CD14-positive monocyte (primary cell): ENCODE measurements at regions not wholly inside any gene's neighbourhood (a gene's known extent, or its start where the extent isn't known, plus 50 kb on each side); places are given as distances from the start of the nearest gene placed in this dataset.

Experiments
- DNase-seq, 3 donors: peaks; one replicate each; pipeline ENCODE4 v3.0.0-alpha.2; 2011 to 2022
- H2AFZ ChIP-seq: 2 replicates; pipeline ENCODE4 v1.6.0; 2012; ENCODE audit warnings: mild to moderate bottlenecking, low read depth, low read length, inconsistent platforms; ENCODE audit not compliant: insufficient read depth, poor library complexity, severe bottlenecking
- H3K27ac ChIP-seq, 2 donors: 1 replicate in 1 of 2; 2 replicates in 1 of 2; pipeline ENCODE4 v1.5.1; 2012 to 2013; ENCODE audit warnings: low read length in 2 of 2, control low read depth in 1 of 2, inconsistent platforms in 1 of 2, low read depth in 1 of 2, mild to moderate bottlenecking in 1 of 2
- H3K27me3 ChIP-seq, 2 donors: one replicate each; pipeline versions ENCODE4 v1.6.0 to v1.6.1; 2011 to 2013; ENCODE audit warnings: low read length in 2 of 2; ENCODE audit not compliant: control insufficient read depth in 2 of 2, insufficient read depth in 2 of 2
- H3K36me3 ChIP-seq, 2 donors: replicated peaks in 1 of 2; 1 replicate in 1 of 2; 2 replicates in 1 of 2; pipeline versions ENCODE4 v1.5.1 to v1.6.1; 2012 to 2013; ENCODE audit warnings: low read length in 2 of 2, control low read depth in 1 of 2, inconsistent platforms in 1 of 2, mild to moderate bottlenecking in 1 of 2; ENCODE audit not compliant: insufficient read depth in 2 of 2, control insufficient read depth in 1 of 2
- H3K4me1 ChIP-seq, 2 donors: 1 replicate in 1 of 2; 2 replicates in 1 of 2; pipeline versions ENCODE4 v1.5.1 to v1.6.1; 2012 to 2013; ENCODE audit warnings: low read length in 2 of 2, control low read depth in 1 of 2, inconsistent platforms in 1 of 2, mild to moderate bottlenecking in 1 of 2, moderate library complexity in 1 of 2; ENCODE audit not compliant: insufficient read depth in 2 of 2, control insufficient read depth in 1 of 2
- H3K4me2 ChIP-seq: replicated peaks from 2 replicates; pipeline ENCODE3; 2012; ENCODE audit warnings: low read length, moderate library complexity, mild to moderate bottlenecking; ENCODE audit not compliant: poor library complexity, severe bottlenecking; ENCODE audit errors: extremely low read depth
- H3K4me3 ChIP-seq, 3 experiments: fragments of 200-600 bp in 1 of 3; sonication (generic) in 1 of 3; replicated peaks in 1 of 3; 1 replicate in 2 of 3; 2 replicates in 1 of 3; pipeline ENCODE4 v1.5.1; 2011 to 2013; ENCODE audit warnings: low read length in 3 of 3, mild to moderate bottlenecking in 3 of 3, control low read depth in 2 of 3, low read depth in 2 of 3, inconsistent platforms in 1 of 3, moderate library complexity in 1 of 3
- H3K79me2 ChIP-seq: 2 replicates; pipeline ENCODE4 v1.6.0; 2012; ENCODE audit warnings: mild to moderate bottlenecking, control low read depth, inconsistent platforms, low read length, moderate library complexity; ENCODE audit not compliant: insufficient read depth
- H3K9ac ChIP-seq: 2 replicates; pipeline ENCODE4 v1.6.0; 2017; ENCODE audit warnings: low read length, mild to moderate bottlenecking; ENCODE audit not compliant: insufficient read depth, poor library complexity, severe bottlenecking
- H3K9me3 ChIP-seq, 2 donors: replicated peaks in 1 of 2; 1 replicate in 1 of 2; 2 replicates in 1 of 2; pipeline versions ENCODE4 v1.5.1 to v1.6.1; 2012 to 2013; ENCODE audit warnings: low read length in 2 of 2, control low read depth in 1 of 2; ENCODE audit not compliant: control insufficient read depth in 1 of 2, insufficient read depth in 1 of 2
- H4K20me1 ChIP-seq: 2 replicates; pipeline ENCODE4 v1.6.0; 2012; ENCODE audit warnings: mild to moderate bottlenecking, low read length, control low read depth, moderate library complexity; ENCODE audit not compliant: insufficient read depth
- H3K27ac Mint-ChIP-seq, 7 donors: one replicate each; pipeline ENCODE4 v1.8.0; 2020; ENCODE audit warnings: mild to moderate bottlenecking in 7 of 7, mixed read lengths in 7 of 7, moderate library complexity in 6 of 7, inconsistent platforms in 2 of 7
- H3K27me3 Mint-ChIP-seq, 3 donors: one replicate each; pipeline ENCODE4 v1.8.0; 2021 to 2022; ENCODE audit warnings: low read depth in 3 of 3, mild to moderate bottlenecking in 3 of 3, mixed read lengths in 3 of 3, moderate library complexity in 3 of 3, inconsistent platforms in 1 of 3
- H3K36me3 Mint-ChIP-seq, 2 donors: one replicate each; pipeline ENCODE4 v1.8.0; 2020; ENCODE audit warnings: mixed read lengths in 2 of 2, inconsistent platforms in 1 of 2, mild to moderate bottlenecking in 1 of 2
- H3K4me1 Mint-ChIP-seq: one replicate; pipeline ENCODE4 v1.8.0; 2020; ENCODE audit warnings: mild to moderate bottlenecking, mixed read lengths
- H3K4me3 Mint-ChIP-seq, 2 donors: one replicate each; pipeline ENCODE4 v1.8.0; 2020; ENCODE audit warnings: mild to moderate bottlenecking in 2 of 2, mixed read lengths in 2 of 2, moderate library complexity in 1 of 2
- H3K9me3 Mint-ChIP-seq, 7 donors: one replicate each; pipeline ENCODE4 v1.8.0; 2020 to 2022; ENCODE audit warnings: mixed read lengths in 7 of 7, mild to moderate bottlenecking in 6 of 7, moderate library complexity in 6 of 7, inconsistent platforms in 2 of 7
- CTCF ChIP-seq: fragments of 200-600 bp; IDR thresholded peaks from one replicate; pipeline ENCODE4 v1.8.0; 2022; ENCODE audit warnings: antibody characterized with exemption, mild to moderate bottlenecking
- WGBS: methylation state at CpG from one replicate; pipeline ENCODE4 v1.1.5; 2013; ENCODE audit warnings: missing lambda C conversion rate; ENCODE audit not compliant: insufficient coverage; 5-methylcytosine and 5-hydroxymethylcytosine counted together
- intact Hi-C, 2 donors: fragments of 100-400 bp; cut with micrococcal nuclease; formaldehyde crosslinking; loops; one replicate each; pipeline versions ENCODE4 v1.15.0 to v1.15.1; 2023

- peaks cover 0 to 2% (median 2%) of the 10 kb centered on the region in 3 donors for H3K27me3 Mint-ChIP-seq
- no peak overlapping the region for H3K4me2 ChIP-seq
Observed at GRCh38 chr9:26657958-26658357, 234.6 kb downstream of the CAAP1 start.

GRCh38 chr9:26656003-26656870, 236.4 kb downstream of the CAAP1 start:
- no peak overlapping the region for H3K27ac Mint-ChIP-seq
- no peak overlapping the region for H3K4me2 ChIP-seq
- H3K4me1 ChIP-seq: no peaks in the 10 kb centered on the region
- no peak overlapping the region for H3K4me3 ChIP-seq
- H4K20me1 ChIP-seq: no peaks in the 10 kb centered on the region
- no peaks in the 10 kb centered on the region for H3K36me3 ChIP-seq
- H2AFZ ChIP-seq: no peak overlapping the region
- peaks cover 0 to 3% (median 2%) of the 10 kb centered on the region in 3 donors for H3K27me3 Mint-ChIP-seq
- no peaks in the 10 kb centered on the region for H3K27me3 ChIP-seq
- H3K9me3 ChIP-seq: no peaks in the 10 kb centered on the region
- no peaks in the 10 kb centered on the region for H3K36me3 Mint-ChIP-seq
- WGBS: 59% methylated on average over 8 of the region's 14 CpGs
- peaks cover 0 to 3% (median 0%) of the 10 kb centered on the region in 7 donors for H3K9me3 Mint-ChIP-seq
- H3K27ac ChIP-seq: no peak overlapping the region
- H3K4me1 Mint-ChIP-seq: no peaks in the 10 kb centered on the region
- TF ChIP-seq CTCF: no peak
- intact Hi-C loops: no loop called here
- H3K4me3 Mint-ChIP-seq: no peak overlapping the region
- DNase-seq: no peak
- H3K9ac ChIP-seq: no peak overlapping the region
- no peaks in the 10 kb centered on the region for H3K79me2 ChIP-seq

More at GRCh38 chr9:26657958-26658357, 234.6 kb downstream of the CAAP1 start:
- Histone ChIP-seq H3K4me1 (no peaks in the 10 kb centered on the region), H2AFZ (no peak overlapping the region), H3K9me3 (no peaks in the 10 kb centered on the region), H3K27ac (no peak overlapping the region), H4K20me1 (no peaks in the 10 kb centered on the region), H3K79me2 (no peaks in the 10 kb centered on the region), H3K4me3 (no peak overlapping the region), H3K36me3 (no peaks in the 10 kb centered on the region), H3K27me3 (no peaks in the 10 kb centered on the region), H3K9ac (no peak overlapping the region)
- peaks cover 0 to 4% (median 0%) of the 10 kb centered on the region in 7 donors for H3K9me3 Mint-ChIP-seq
- H3K27ac Mint-ChIP-seq: no peak overlapping the region
- WGBS: no CpG with 5 or more reads among the region's 2 CpGs
- no peak for TF ChIP-seq CTCF
- DNase-seq: no peak
- intact Hi-C loops: no loop called here
- no peaks in the 10 kb centered on the region for H3K36me3 Mint-ChIP-seq
- H3K4me3 Mint-ChIP-seq: no peak overlapping the region
- no peaks in the 10 kb centered on the region for H3K4me1 Mint-ChIP-seq
